GM21381 (cell line): ENCODE measurements at regions not wholly inside any gene's neighbourhood (a gene's known extent, or its start where the extent isn't known, plus 50 kb on each side); places are given as distances from the start of the nearest gene placed in this dataset.
"Not testable (repeated sequence)": the region's sequence is repeated elsewhere in the genome, so short reads cannot be mapped to it uniquely, and the experiment has no call there.

Source experiments
- ATAC-seq: cut with Tn5 transposase; IDR thresholded peaks from one replicate; pipeline ENCODE4 v1.9.1; 2021; ENCODE audit warnings: mild to moderate bottlenecking, moderate library complexity; ENCODE audit not compliant: unreplicated experiment

GRCh38 chr4:183814461-183814860 lies 90.6 kb upstream of the STOX2 start:
- ATAC-seq: no peak

- no peak for ATAC-seq
Observed at GRCh38 chr4:183816077-183816476, 89.0 kb upstream of the STOX2 start.

- no peak for ATAC-seq
Observed at GRCh38 chr4:183816882-183817509, 88.1 kb upstream of the STOX2 start.

GRCh38 chr4:183818591-183818990 lies 86.5 kb upstream of the STOX2 start:
- not testable (repeated sequence) for ATAC-seq

GRCh38 chr4:183821076-183821853 lies 83.8 kb upstream of the STOX2 start:
- no peak for ATAC-seq

- ATAC-seq: no peak
Observed at GRCh38 chr4:183823434-183823833, 81.7 kb upstream of the STOX2 start.

GRCh38 chr4:183825346-183825745 lies 79.8 kb upstream of the STOX2 start:
- ATAC-seq: no peak

- ATAC-seq: no peak
Observed at GRCh38 chr4:183826461-183826860, 78.6 kb upstream of the STOX2 start.

- no peak for ATAC-seq
Observed at GRCh38 chr4:183828125-183828524, 77.0 kb upstream of the STOX2 start.

- no peak for ATAC-seq
Observed at GRCh38 chr4:183828839-183829238, 76.3 kb upstream of the STOX2 start.

- ATAC-seq: no peak
Observed at GRCh38 chr4:183830438-183830985, 74.6 kb upstream of the STOX2 start.

- no peak for ATAC-seq
Observed at GRCh38 chr4:183831026-183831446, 74.1 kb upstream of the STOX2 start.

- ATAC-seq: no peak
Observed at GRCh38 chr4:183831683-183832082, 73.4 kb upstream of the STOX2 start.

- ATAC-seq: no peak
Observed at GRCh38 chr4:183832776-183833450, 72.2 kb upstream of the STOX2 start.

- ATAC-seq: no peak
Observed at GRCh38 chr4:183834252-183834651, 70.9 kb upstream of the STOX2 start.

- no peak for ATAC-seq
Observed at GRCh38 chr4:183837222-183837621, 67.9 kb upstream of the STOX2 start.

GRCh38 chr4:183838987-183839712 lies 66.0 kb upstream of the STOX2 start:
- ATAC-seq: no peak

- ATAC-seq: peak; percentile 72
Observed at GRCh38 chr4:183840311-183840710, 64.8 kb upstream of the STOX2 start.

GRCh38 chr4:183841001-183841400 lies 64.1 kb upstream of the STOX2 start:
- no peak for ATAC-seq

- no peak for ATAC-seq
Observed at GRCh38 chr4:183842129-183842528, 63.0 kb upstream of the STOX2 start.

- no peak for ATAC-seq
Observed at GRCh38 chr4:183843248-183843671, 61.8 kb upstream of the STOX2 start.
